G401 (cell line): ENCODE measurements at regions not wholly inside any gene's neighbourhood (a gene's known extent, or its start where the extent isn't known, plus 50 kb on each side); places are given as distances from the start of the nearest gene placed in this dataset.
"Not testable (repeated sequence)": the region's sequence is repeated elsewhere in the genome, so short reads cannot be mapped to it uniquely, and the experiment has no call there.

Experiments used
- DNase-seq: peaks from one replicate; pipeline ENCODE4 v3.0.0-alpha.2; 2015; ENCODE audit warnings: low spot score
- in situ Hi-C: cut with HindIII; loops from 2 replicates; pipeline ENCODE4 v1.10.0; 2016; ENCODE audit warnings: low sequenced_read_pairs, mixed read lengths

DNA sequence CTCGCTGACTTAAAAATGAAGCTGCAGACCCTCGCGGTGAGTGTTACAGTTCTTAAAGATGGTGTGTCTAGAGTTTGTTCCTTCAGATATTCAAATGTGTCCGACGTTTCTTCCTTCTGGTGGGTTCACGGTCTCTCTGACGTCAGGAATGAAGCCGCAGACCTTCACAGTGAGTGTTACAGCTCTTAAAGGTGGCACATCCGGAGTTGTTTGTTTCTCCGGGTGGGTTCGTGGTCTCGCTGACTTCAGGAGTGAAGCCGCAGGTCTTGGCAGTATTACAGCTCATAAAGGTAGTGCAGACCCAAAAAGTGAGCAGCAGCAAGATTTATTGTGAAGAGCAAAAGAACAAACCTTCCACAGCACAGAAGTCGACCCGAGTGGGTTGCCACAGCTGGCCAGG, 316.1 kb downstream of the SIPA1L2 start:
- DNase-seq, in situ Hi-C loops: not testable (repeated sequence)

DNA sequence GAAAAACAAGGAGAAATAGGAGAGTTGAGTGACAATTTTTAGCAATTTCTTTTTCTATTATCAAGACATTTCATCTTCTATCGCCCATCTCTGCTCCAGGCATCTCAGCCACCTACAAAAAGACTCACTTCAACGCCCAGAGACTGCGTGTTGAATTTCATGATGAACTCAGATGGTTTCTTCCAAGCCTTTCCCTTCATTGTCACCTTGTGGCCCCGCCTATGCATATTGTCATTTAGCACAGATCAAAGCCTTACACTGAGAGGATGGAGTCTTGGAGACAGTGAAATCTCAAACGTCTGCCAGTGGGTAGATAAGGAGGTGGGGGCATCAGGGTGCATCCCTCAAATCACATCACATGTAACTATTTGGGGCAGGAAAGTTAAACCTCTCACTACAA, 319.4 kb downstream of the SIPA1L2 start:
- no peak for DNase-seq
- in situ Hi-C loops, result no loop called here

DNA sequence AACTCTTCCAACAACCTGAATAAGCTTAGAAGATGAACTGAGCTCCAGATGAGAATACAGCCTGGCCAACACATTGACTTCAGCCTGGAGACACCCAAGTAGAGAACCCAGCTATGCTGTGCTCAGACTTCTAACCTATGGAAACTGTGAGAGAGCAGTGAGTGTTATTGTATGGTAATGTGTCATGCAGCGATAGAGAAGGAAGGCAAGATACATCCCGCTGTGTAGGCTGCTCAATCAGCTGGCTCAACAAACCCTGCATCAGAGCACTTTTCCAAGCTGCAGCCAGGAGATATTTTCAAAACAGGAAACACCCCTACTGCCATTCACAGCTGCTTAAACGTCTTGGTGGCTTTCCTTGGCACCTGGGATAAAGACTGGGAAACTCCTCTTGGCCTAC, 321.3 kb downstream of the SIPA1L2 start:
- in situ Hi-C loops, result no loop called here

DNA sequence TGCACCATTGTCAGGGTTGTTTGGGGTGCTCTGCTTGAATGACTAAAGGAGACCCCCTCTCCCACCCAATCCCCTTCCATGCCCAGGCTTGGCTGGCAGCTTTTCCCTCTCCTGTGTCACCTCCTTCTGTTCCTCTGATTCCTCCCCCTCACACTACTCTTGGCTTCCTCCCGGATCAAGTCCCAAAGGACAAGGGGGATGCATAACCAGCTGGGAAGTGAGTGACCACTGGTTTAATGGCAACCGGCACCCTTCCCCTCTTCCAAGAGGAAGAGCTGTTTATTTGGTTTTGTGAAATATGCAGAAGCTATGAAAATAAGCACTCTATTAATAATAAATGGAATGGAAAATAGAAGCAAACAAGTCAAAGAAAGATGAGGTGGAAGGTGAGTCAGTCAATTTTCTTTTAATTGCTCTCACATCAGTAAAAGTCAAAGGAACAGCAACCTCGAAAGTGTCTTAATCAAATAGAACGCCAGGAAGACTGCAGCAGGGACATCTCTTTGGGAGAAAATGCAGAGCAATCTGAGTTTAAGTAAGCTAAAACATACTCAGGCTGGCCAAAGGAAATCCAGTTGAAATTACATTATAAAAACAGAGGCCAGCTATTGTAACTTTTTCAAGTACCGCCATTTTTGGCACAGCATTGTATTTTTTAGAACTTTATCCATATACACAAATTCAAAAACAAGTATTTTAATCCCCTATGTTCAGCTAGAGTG, 322.5 kb downstream of the SIPA1L2 start:
- in situ Hi-C loops, result no loop called here
- DNase-seq, result no peak

More for the DNA sequence above, 321.3 kb downstream of the SIPA1L2 start:
- DNase-seq, result no peak

DNA sequence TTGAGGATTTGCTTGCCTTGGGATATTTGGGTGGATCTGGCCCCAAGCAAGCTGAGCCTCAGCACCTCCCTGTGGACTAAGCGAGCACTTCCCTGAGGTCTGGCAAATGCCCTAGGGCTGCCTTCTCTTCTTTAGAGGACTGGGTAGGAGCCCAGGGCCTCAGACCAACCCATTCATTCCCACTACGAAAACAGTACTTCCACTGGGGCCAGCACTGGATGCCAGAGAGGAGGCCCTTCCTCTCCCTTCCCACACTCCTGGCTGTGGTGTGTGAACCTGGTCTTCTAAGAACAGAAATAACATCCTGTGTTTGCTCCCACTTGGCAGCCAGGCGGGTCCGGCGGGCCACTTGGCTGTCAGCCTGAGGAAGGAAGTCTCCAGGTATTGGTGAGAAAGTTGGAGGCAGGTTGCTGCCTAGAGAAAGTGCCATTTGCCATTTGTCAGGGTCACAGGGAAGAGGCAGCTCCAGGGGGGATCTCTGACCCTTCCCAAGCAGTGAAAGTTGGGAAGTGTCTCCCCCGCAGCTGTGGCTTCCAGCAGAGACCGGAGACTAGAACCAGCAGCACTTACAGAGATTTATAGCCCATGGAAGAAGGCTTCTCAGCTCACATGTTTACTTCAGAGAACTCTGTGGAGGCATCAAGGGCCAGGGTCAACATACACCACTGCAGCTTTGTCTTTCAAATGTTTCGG, 323.5 kb downstream of the SIPA1L2 start:
- no peak for DNase-seq

DNA sequence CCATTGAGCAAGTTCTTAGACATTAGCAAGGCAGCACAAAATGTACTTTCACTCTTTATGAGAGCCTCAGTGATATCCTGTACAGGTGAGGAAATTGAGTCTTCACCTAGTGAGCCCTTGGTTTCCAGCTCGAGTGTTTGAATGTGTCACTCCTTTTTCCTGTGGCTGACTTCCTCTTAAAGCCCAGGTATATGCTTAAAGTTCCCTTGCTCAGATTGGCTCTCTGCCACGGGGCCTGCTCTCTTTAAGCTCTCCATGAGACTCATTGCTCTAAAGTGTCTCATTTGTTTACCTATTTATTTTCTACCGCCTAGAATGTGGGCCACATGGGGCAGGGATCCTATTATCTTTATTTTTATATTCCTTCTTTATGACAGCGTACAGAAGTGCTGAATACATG, 324.9 kb downstream of the SIPA1L2 start:
- in situ Hi-C loops, result no loop called here

More for the DNA sequence above, 323.5 kb downstream of the SIPA1L2 start:
- in situ Hi-C loops, result no loop called here

DNA sequence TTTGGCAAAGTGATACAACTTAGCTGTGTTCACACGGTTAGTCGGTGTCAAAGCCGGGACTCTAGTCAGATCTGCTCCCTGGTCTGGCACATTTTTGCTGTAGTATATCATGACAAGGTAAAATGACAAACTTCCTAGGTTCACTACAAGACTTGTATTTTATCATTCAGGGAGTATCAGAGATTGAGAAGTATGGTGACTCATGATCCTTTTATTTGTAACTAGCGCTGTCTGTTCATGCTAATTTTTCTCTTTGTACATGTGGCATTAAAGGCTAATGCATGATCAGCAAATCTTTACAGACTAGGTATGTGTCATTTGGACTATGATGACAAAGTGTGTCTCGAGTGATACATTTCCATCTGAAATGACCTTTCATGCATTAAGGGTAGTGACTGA, 326.7 kb downstream of the SIPA1L2 start:
- in situ Hi-C loops, result no loop called here
- DNase-seq, result no peak

More for the DNA sequence above, 324.9 kb downstream of the SIPA1L2 start:
- DNase-seq, result no peak

DNA sequence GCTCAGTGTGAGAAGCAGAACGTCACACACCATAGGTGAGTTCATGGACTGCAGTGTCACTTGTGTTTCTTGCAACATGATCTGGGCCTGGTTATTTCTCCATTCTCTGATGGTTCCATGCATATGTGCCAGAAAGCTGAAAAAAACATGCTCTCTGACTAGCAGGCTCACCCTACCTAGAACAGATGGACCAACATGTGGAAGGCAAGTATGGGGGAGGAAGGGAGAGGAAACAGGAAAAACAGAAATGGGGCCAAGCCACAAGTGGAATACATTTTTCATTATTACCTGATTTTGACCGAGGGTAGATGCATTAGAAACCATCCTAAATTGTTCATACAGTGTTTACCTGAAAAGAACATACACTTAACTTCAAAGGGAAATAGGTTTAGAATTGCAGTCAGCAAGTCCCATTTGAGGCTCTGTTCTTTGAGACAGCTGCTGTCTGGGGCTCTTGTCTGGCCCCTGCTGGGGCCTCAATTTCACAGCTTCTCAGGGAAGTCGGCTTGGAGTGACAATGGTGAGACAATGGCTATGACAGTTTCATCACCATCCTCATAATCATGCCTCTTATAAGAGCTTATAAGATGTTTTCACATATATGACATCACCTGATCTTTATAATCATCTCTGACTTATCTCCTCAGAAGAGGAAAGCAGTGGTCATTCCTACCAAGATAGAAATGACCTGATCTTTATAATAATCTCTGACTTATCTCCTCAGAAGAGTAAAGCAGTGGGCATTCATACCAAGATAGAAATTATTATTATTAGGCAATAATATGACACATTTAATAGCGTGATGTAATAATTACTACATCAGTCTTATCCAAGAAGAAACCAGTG, 327.3 kb downstream of the SIPA1L2 start:
- in situ Hi-C loops, result no loop called here
- peak; percentile 70 for DNase-seq

DNA sequence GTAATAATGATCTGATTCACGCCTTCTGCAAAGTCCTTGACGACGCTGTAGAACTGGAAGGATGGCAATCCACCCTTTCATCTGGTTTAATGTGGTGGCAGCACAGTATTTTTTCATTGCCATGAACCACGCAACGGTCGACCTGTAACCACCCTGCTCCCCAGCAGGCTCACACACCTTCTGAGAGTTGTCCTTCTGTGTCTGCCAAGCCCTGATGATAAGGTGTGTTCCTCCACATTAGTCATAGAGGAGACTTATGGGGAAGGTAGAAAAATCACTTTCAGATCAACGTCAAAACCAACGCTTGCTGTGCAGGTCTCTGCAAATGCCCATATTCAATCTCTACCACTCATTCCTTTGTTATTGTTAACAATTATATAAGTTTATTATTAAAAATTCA, 328.7 kb downstream of the SIPA1L2 start:
- DNase-seq, result no peak
- in situ Hi-C loops, result no loop called here

DNA sequence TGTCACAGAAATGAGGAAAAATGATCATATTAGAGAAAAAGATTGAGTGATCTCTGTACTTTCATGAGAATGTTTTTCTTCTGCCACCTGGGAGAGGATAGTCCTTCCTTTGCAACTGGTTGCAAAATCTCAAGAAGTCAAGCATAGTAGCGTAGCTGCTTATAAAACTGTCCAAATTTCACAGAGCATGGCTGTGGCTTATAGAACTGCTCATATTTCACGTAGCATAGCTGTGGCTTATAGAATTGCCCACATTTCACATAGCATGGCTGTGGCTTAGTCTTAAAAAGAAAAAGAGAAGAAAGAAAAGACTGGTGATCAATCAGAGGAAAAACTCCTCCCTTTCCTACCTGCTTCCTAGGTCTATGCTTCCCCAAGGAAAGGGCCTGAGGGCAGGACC, 329.5 kb downstream of the SIPA1L2 start:
- in situ Hi-C loops, result no loop called here

DNA sequence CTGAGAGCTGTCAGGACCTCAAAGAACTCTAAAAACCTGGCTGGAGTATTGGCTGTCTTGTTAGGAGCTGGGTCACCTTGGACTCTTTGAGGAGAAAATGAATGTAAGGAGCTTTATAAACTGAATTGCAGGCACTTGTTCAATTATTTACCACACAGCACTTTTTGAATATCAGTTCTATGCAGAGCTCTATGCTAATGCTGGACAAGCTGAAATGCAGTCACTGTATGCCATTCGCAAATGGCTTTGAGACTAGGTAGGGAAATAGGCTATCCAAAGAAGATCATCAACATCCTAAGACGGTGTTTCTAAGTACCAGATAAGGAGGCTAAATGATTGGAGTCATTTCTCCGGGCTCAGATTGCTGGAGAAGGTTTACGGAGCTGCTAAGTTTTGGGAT, 333.5 kb downstream of the SIPA1L2 start:
- DNase-seq, result no peak
- in situ Hi-C loops, result no loop called here

More for the DNA sequence above, 329.5 kb downstream of the SIPA1L2 start:
- DNase-seq, result no peak

DNA sequence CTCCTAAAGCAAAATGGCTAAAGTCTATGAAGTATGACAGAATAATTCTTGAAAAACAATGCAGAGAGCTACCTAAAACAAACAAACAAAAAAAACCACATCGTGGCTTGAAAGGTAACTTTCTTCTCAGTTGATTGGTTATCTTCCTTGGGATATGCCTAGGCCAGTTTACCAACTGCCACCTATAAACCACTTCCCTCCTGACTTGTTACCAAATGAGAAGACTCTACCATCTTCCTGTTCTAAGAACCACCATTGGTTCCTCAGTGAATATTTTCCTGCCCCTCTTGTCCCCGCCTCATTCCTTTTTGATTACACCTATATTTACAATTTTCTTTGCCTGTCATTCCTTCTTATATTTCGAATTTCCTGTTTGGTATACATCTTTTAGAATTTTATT, 336.6 kb downstream of the SIPA1L2 start:
- DNase-seq, result no peak
- in situ Hi-C loops, result no loop called here

DNA sequence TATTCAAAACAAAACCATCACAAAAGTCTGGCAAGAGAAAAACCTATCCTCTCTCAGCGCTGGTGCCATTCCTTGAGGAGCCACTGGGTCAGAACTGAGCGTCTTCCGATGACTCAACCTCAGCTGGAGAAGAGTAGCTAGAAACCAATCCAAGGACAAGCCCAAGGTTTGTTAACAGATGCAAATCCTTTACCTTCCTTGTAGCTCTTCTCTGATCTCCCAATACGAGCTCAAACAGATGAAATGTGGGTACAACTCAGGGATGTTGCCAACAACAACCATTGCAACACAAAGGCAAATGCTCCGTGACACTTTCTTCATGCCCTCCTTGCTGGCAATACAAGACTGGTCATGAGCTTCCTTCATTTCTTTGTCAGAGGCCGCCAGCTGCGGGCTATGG, 337.1 kb downstream of the SIPA1L2 start:
- in situ Hi-C loops, result no loop called here
- no peak for DNase-seq

DNA sequence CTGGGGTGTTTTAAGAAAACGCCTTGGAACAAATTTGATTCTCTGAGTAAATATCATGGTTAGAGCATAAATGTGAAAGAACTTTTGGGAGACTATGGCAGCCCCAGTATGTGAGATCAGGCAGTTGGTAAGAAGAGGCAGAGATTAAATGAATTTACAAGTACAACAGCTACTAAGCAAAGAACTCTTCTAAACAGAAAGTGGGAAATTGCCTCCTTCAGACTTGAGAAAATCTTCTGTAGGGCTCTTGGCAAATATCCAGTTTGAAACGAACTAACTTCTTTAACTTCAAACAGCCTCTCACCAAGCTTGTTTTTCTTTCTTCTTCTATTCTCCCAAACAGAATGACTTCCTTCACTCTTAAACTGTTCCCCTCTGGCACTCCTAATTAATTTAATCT, 337.7 kb downstream of the SIPA1L2 start:
- DNase-seq, result no peak
- in situ Hi-C loops, result no loop called here

DNA sequence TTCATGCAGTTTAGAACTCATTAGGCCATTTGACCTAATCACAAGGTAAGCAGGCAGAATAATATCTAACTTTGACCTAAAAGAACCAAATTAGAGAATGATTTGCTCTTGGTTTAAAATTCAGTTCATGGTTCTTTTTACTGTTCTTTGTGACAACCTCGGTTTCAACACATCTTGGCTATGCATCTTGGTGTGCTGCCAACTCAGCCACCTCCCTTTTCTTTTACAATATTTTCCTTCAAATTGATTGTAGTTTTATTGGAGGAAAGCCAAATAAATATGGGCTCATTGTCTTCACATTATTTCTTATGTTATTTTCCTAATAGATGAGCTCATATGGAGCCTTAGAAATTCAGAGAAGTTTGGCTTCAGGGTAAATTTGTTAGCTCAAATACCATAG, 338.3 kb downstream of the SIPA1L2 start:
- no peak for DNase-seq
- in situ Hi-C loops, result no loop called here

DNA sequence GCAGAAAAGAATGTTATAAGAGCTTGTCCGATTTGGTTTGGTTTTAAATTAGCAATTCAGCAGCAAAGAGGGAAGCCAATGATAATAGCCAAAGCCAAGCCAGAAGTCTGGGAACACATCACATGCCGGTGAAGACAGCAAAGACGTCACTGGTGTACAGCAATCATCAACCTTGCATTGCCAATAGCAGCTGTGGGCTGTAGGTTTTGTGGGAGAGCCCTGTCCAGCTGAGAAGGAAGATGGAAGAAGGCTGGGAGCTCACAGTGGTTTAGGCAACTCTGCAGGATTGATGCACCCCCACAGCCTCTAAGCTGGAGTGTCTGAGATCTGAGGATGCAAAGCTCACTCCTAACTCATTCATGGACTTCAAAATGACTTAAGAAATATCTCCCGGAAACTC, 338.7 kb downstream of the SIPA1L2 start:
- in situ Hi-C loops, result no loop called here
- no peak for DNase-seq

DNA sequence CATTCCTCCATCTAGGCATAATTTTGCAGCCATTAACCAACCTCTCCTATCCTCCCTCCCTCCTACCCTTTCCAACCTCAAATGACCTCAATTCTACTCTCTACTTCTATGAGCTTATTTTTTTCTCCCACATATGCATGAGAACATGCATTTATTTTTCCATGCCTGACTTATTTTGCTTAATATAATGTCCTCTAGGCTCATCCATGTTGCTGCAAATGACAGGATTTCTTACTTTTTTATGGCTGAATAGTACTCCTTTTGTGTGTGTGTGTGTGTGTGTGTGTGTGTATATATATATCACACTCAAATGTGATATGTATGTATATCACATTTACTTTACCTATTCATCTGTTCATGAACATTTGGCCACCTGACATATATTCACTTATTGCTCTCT, 339.4 kb downstream of the SIPA1L2 start:
- DNase-seq, result no peak
- in situ Hi-C loops, result no loop called here

DNA sequence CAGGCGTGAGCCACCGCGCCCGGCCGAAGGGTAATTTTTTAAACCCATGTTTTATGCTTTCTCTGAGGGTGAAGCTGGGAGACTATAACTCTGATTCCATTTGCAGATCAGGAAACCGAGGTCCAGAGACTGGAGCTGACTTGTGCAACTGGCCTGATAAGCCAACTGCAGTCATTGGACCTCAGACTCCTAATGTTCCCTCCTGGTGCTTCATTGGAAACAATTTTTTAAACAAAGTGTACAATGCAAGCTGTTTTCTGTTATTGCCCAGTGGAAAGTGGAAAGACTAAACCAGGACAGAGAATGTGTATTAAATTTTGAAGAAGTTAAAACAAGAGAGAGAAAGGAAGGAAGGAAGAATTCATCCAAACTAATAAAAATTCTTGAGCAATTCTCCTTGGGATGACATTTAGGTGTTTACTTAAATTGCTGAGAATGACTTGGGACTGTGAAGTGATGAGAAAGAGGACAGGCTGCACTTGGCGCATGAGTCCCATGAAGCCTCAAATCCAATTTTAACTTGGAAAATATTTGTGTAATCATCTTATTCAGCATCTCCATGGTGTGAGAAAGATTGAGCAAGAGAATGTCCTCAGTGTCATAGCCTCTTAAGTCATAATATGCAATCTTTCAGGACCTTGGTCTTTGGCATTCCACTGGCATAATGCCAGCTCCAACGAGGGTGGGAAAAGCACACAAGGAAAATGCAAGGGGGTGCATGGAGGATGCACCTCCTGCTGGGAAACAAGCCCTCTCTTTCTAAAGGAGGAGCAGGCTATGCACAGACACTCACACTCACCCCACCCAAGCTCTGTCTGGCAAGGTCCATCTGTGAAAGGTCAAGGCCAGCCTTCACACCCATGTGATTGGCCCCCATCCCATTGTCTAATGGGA, 342.0 kb downstream of the SIPA1L2 start:
- in situ Hi-C loops, result no loop called here
- DNase-seq, result no peak

DNA sequence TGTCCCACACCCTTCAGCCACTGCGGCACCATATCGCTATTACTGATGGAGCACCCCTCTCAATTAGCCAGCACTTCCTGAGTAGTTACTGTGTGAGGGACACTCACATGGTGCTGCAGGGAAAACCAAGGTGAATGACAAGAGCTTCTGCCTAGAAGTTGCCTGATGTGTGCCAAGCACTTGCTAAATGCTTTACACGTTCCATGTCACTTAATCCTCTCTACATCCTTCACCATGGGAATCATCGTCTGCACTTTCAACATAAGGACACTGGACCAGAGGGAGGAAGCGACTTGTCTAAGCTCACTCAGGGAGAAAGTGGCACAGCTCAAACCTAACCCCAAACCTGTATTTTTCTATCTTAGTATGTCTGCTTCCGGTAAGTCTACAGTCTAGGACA, 344.8 kb downstream of the SIPA1L2 start:
- in situ Hi-C loops, result no loop called here
- no peak for DNase-seq
